ENCODE measurements at regions not wholly inside any gene's neighbourhood (a gene's known extent, or its start where the extent isn't known, plus 50 kb on each side); places are given as distances from the start of the nearest gene placed in this dataset.
"Not testable (repeated sequence)": the region's sequence is repeated elsewhere in the genome, so short reads cannot be mapped to it uniquely, and the experiment has no call there.

- no peak for DNase-seq
Measured at GRCh38 chr10:124324856-124325632, 93.7 kb downstream of the OAT start.

GRCh38 chr10:124324451-124324850 lies 94.3 kb downstream of the OAT start:
- DNase-seq, result no peak

GRCh38 chr10:124323806-124324205 lies 94.9 kb downstream of the OAT start:
- DNase-seq, result no peak

GRCh38 chr10:124323111-124323725 lies 95.5 kb downstream of the OAT start:
- DNase-seq, result no peak

GRCh38 chr10:124322191-124322980 lies 96.3 kb downstream of the OAT start:
- no peak for DNase-seq

- DNase-seq, result no peak
Measured at GRCh38 chr10:124321433-124322089, 97.2 kb downstream of the OAT start.

- no peak for DNase-seq
Measured at GRCh38 chr10:124320778-124321432, 97.8 kb downstream of the OAT start.

GRCh38 chr10:124319926-124320391 lies 98.8 kb downstream of the OAT start:
- DNase-seq, result no peak

GRCh38 chr10:124319520-124319919 lies 99.2 kb downstream of the OAT start:
- not testable (repeated sequence) for DNase-seq

- DNase-seq, result no peak
Measured at GRCh38 chr10:124318811-124319210, 99.9 kb downstream of the OAT start.

GRCh38 chr10:124318076-124318475 lies 100.6 kb downstream of the OAT start:
- no peak for DNase-seq

GRCh38 chr10:124316326-124316725 lies 102.4 kb downstream of the OAT start:
- DNase-seq, result no peak

GRCh38 chr10:124315591-124316270 lies 103.0 kb downstream of the OAT start:
- DNase-seq, result no peak

GRCh38 chr10:124313374-124313773 lies 105.3 kb downstream of the OAT start:
- DNase-seq, result no peak

- DNase-seq, result no peak
Measured at GRCh38 chr10:124308811-124309210, 109.9 kb downstream of the OAT start.

GRCh38 chr10:124308056-124308645 lies 110.6 kb downstream of the OAT start:
- DNase-seq, result no peak

GRCh38 chr10:124307591-124307990 lies 111.1 kb downstream of the OAT start:
- DNase-seq, result no peak

GRCh38 chr10:124306922-124307371 lies 111.8 kb downstream of the OAT start:
- DNase-seq, result no peak

GRCh38 chr10:124306520-124306919 lies 112.2 kb downstream of the OAT start:
- DNase-seq, result no peak

- no peak for DNase-seq
Measured at GRCh38 chr10:124305984-124306383, 112.7 kb downstream of the OAT start.

All from right lung (tissue), 2 donors.